Testis (tissue), 2 donors: ENCODE measurements at regions not wholly inside any gene's neighbourhood (a gene's known extent, or its start where the extent isn't known, plus 50 kb on each side); places are given as distances from the start of the nearest gene placed in this dataset.

Experiments
- DNase-seq: peaks from one replicate; pipeline ENCODE4 v3.0.0-alpha.2; 2019
- H3K27ac ChIP-seq, 2 donors: fragments of 200-600 bp; sonication (generic); one replicate each; pipeline ENCODE4 v1.5.1; 2019
- H3K27me3 ChIP-seq: fragments of 200-600 bp; sonication (generic); one replicate; pipeline ENCODE4 v1.5.1; 2019
- H3K36me3 ChIP-seq: fragments of 200-600 bp; sonication (generic); one replicate; pipeline ENCODE4 v1.5.1; 2017; ENCODE audit warnings: low read depth; ENCODE audit errors: missing control alignments
- H3K4me1 ChIP-seq: fragments of 200-600 bp; sonication (generic); one replicate; pipeline ENCODE4 v1.5.1; 2019
- H3K4me3 ChIP-seq, 2 donors: fragments of 200-600 bp; sonication (generic); one replicate each; pipeline ENCODE4 v1.5.1; 2017 to 2019
- H3K9me3 ChIP-seq: fragments of 200-600 bp; sonication (generic); one replicate; pipeline ENCODE4 v1.5.1; 2017
- POLR2A ChIP-seq: fragments of 450-650 bp; IDR thresholded peaks from one replicate; pipeline ENCODE4 v1.6.1; 2017; ENCODE audit warnings: antibody characterized with exemption, mild to moderate bottlenecking, moderate library complexity
- WGBS, 2 donors: methylation state at CpG; one replicate each; pipeline ENCODE4 v1.1.5; 2018; 5-methylcytosine and 5-hydroxymethylcytosine counted together
- intact Hi-C: fragments of 100-400 bp; cut with DNase I; formaldehyde crosslinking; loops from one replicate; pipeline ENCODE4 v1.15.1; 2023; ENCODE audit warnings: low total_unique reads
- TF ChIP-seq, protein P1 (sequence below), 3 experiments: fragments of 450-650 bp in 2 of 3; fragments of 200-600 bp in 1 of 3; sonication (generic) in 1 of 3; IDR thresholded peaks; one replicate each; pipeline ENCODE4 v1.5.1; 2016 to 2019; ENCODE audit warnings: antibody characterized with exemption in 3 of 3, mild to moderate bottlenecking in 2 of 3, moderate library complexity in 1 of 3

DNA sequence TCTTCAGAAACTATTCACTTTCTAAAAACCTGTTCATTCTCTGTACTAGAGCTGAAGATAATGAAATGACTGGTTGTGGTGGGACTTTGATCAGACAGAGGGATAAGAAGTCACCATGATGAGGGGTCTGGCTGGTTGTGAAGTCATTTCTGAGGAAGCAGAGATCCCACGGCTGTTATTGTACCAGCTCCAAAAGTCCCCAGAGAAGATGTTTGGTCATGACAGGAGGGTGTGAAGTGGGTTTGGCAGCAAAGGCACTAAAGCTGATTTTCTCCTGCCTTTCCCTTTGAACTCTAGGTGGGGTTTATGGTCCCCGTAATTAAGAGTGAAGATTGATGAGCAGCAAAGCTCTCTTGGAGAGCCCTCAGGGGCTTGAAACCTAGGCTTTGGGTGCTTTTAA lies 103.1 kb upstream of the CACHD1 start:
- Histone ChIP-seq H3K4me1 (peaks cover 3% of the 10 kb centered on the region), H3K36me3 (no peaks in the 10 kb centered on the region), H3K4me3 (no peak overlapping the region), H3K27ac (no peak overlapping the region), H3K27me3 (no peaks in the 10 kb centered on the region), H3K9me3 (no peaks in the 10 kb centered on the region)
- WGBS, 2 donors: 89 to 91% methylated on average over 2 of the region's 2 CpGs
- TF ChIP-seq, protein P1, sequence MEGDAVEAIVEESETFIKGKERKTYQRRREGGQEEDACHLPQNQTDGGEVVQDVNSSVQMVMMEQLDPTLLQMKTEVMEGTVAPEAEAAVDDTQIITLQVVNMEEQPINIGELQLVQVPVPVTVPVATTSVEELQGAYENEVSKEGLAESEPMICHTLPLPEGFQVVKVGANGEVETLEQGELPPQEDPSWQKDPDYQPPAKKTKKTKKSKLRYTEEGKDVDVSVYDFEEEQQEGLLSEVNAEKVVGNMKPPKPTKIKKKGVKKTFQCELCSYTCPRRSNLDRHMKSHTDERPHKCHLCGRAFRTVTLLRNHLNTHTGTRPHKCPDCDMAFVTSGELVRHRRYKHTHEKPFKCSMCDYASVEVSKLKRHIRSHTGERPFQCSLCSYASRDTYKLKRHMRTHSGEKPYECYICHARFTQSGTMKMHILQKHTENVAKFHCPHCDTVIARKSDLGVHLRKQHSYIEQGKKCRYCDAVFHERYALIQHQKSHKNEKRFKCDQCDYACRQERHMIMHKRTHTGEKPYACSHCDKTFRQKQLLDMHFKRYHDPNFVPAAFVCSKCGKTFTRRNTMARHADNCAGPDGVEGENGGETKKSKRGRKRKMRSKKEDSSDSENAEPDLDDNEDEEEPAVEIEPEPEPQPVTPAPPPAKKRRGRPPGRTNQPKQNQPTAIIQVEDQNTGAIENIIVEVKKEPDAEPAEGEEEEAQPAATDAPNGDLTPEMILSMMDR (IDR thresholded peaks at IDR 0.05): no peak
- no peak for TF ChIP-seq POLR2A
- intact Hi-C loops: no loop called here
- DNase-seq: no peak

DNA sequence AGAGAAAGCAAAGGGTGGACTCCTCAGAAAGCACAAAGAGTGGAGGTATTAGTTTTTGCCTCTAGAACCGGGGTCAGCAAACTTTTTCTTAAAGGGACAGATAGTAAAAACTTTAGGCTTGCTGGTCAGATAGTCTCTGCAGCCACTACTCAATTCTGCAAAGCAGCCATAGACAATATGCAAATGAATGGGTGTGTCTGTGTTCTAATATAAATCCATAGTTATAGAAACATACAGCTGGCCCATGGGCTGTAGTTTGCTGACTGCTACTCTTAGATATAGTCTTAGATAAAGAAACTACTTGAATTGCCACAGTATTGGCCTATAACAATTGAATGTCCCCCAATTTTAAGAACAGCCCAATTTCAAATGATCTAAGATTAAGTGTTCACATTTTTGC lies 101.6 kb upstream of the CACHD1 start:
- 57 to 62% methylated on average over 1 of the region's 1 CpG for WGBS, 2 donors
- H3K27ac ChIP-seq: no peak overlapping the region
- TF ChIP-seq, protein P1 (IDR thresholded peaks at IDR 0.05): no peak
- no peak for TF ChIP-seq POLR2A
- no peak for DNase-seq
- peaks cover 3% of the 10 kb centered on the region for H3K4me1 ChIP-seq
- intact Hi-C loops: no loop called here
- no peaks in the 10 kb centered on the region for H3K27me3 ChIP-seq
- H3K9me3 ChIP-seq: no peaks in the 10 kb centered on the region
- H3K4me3 ChIP-seq: no peak overlapping the region
- H3K36me3 ChIP-seq: no peaks in the 10 kb centered on the region

GRCh38 chr1:64378826-64379225 lies 91.1 kb upstream of the CACHD1 start:
- no peaks in the 10 kb centered on the region for H3K27me3 ChIP-seq
- no peak overlapping the region for H3K27ac ChIP-seq
- no peak overlapping the region for H3K4me3 ChIP-seq
- H3K36me3 ChIP-seq: no peaks in the 10 kb centered on the region
- intact Hi-C loops: no loop called here
- no peaks in the 10 kb centered on the region for H3K9me3 ChIP-seq
- TF ChIP-seq POLR2A: no peak
- TF ChIP-seq, protein P1 (IDR thresholded peaks at IDR 0.05): peak in 1 of 3 experiments; percentile 34
- WGBS, 2 donors: 50 to 61% methylated on average over 7 of the region's 7 CpGs
- no peaks in the 10 kb centered on the region for H3K4me1 ChIP-seq
- DNase-seq: peak; percentile 64

- Histone ChIP-seq H3K4me3 (no peak overlapping the region), H3K27me3 (no peaks in the 10 kb centered on the region), H3K4me1 (peaks cover 7% of the 10 kb centered on the region), H3K27ac (no peak overlapping the region), H3K9me3 (no peaks in the 10 kb centered on the region), H3K36me3 (no peaks in the 10 kb centered on the region)
- intact Hi-C loops: no loop called here
- 34 to 60% methylated on average over 2 of the region's 2 CpGs for WGBS, 2 donors
- DNase-seq: peak; percentile 63
- TF ChIP-seq POLR2A: no peak
- TF ChIP-seq, protein P1 (IDR thresholded peaks at IDR 0.05): no peak
Measured at GRCh38 chr1:64387389-64388285, 82.3 kb upstream of the CACHD1 start.

GRCh38 chr1:64388336-64388735 lies 81.6 kb upstream of the CACHD1 start:
- H3K4me1 ChIP-seq: peaks cover 7% of the 10 kb centered on the region
- no peak overlapping the region for H3K4me3 ChIP-seq
- no peaks in the 10 kb centered on the region for H3K27me3 ChIP-seq
- 38 to 50% methylated on average over 1 of the region's 1 CpG for WGBS, 2 donors
- intact Hi-C loops: no loop called here
- no peaks in the 10 kb centered on the region for H3K36me3 ChIP-seq
- TF ChIP-seq, protein P1 (IDR thresholded peaks at IDR 0.05): no peak
- TF ChIP-seq POLR2A: no peak
- H3K27ac ChIP-seq: peak overlapping the region in 1 of 2 donors; percentile 0
- no peak for DNase-seq
- H3K9me3 ChIP-seq: no peaks in the 10 kb centered on the region
